IMR-90 (cell line): ENCODE measurements at regions not wholly inside any gene's neighbourhood (a gene's known extent, or its start where the extent isn't known, plus 50 kb on each side); places are given as distances from the start of the nearest gene placed in this dataset.
"Not testable (repeated sequence)": the region's sequence is repeated elsewhere in the genome, so short reads cannot be mapped to it uniquely, and the experiment has no call there.

Experiments used
- BHLHE40 ChIP-seq: fragments of 150-350 bp; IDR thresholded peaks from 2 replicates; pipeline ENCODE4 v1.6.1; 2016; ENCODE audit warnings: mild to moderate bottlenecking, low read depth, low read length
- CEBPB ChIP-seq: IDR thresholded peaks from 2 replicates; pipeline ENCODE4 v1.6.1; 2012; ENCODE audit warnings: low read depth, low read length, improper control_type of control experiment
- CHD1 ChIP-seq: IDR thresholded peaks from 2 replicates; pipeline ENCODE4 v1.6.1; 2012; ENCODE audit warnings: low read depth, low read length, improper control_type of control experiment
- FOS ChIP-seq: fragments of 150-350 bp; IDR thresholded peaks from 2 replicates; pipeline ENCODE4 v1.6.1; 2016; ENCODE audit warnings: low read depth, low read length
- MAFK ChIP-seq: IDR thresholded peaks from 2 replicates; pipeline ENCODE4 v1.6.1; 2012; ENCODE audit warnings: low read depth, low read length, improper control_type of control experiment
- MXI1 ChIP-seq: IDR thresholded peaks from 2 replicates; pipeline ENCODE4 v1.6.1; 2012; ENCODE audit warnings: low read depth, mild to moderate bottlenecking, low read length, moderate library complexity, borderline replicate concordance
- POLR2A ChIP-seq: IDR thresholded peaks from 2 replicates; pipeline ENCODE4 v1.6.1; 2012; ENCODE audit warnings: mild to moderate bottlenecking, low read depth, low read length
- RAD21 ChIP-seq: IDR thresholded peaks from 2 replicates; pipeline ENCODE4 v1.6.1; 2012; ENCODE audit warnings: low read length, improper control_type of control experiment
- RFX5 ChIP-seq: IDR thresholded peaks from 2 replicates; pipeline ENCODE4 v1.8.0; 2012; ENCODE audit warnings: low read depth, mild to moderate bottlenecking, low read length, moderate library complexity
- SMC3 ChIP-seq: fragments of 150-350 bp; IDR thresholded peaks from 2 replicates; pipeline ENCODE4 v1.6.1; 2016; ENCODE audit warnings: low read depth, mild to moderate bottlenecking, antibody characterized with exemption, low read length, moderate library complexity
- USF2 ChIP-seq: fragments of 150-350 bp; IDR thresholded peaks from 2 replicates; pipeline ENCODE4 v1.6.1; 2017; ENCODE audit warnings: mild to moderate bottlenecking, antibody characterized with exemption, low read length, low read depth
- TF ChIP-seq, protein P1 (sequence below): conservative IDR thresholded peaks from 2 replicates; pipeline ENCODE4 v1.5.1; 2012; ENCODE audit warnings: mild to moderate bottlenecking, low read depth, low read length, improper control_type of control experiment

- TF ChIP-seq, protein P1, sequence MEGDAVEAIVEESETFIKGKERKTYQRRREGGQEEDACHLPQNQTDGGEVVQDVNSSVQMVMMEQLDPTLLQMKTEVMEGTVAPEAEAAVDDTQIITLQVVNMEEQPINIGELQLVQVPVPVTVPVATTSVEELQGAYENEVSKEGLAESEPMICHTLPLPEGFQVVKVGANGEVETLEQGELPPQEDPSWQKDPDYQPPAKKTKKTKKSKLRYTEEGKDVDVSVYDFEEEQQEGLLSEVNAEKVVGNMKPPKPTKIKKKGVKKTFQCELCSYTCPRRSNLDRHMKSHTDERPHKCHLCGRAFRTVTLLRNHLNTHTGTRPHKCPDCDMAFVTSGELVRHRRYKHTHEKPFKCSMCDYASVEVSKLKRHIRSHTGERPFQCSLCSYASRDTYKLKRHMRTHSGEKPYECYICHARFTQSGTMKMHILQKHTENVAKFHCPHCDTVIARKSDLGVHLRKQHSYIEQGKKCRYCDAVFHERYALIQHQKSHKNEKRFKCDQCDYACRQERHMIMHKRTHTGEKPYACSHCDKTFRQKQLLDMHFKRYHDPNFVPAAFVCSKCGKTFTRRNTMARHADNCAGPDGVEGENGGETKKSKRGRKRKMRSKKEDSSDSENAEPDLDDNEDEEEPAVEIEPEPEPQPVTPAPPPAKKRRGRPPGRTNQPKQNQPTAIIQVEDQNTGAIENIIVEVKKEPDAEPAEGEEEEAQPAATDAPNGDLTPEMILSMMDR = not testable (repeated sequence)
- TF ChIP-seq SMC3, POLR2A, MXI1, CEBPB, FOS, RFX5, CHD1, MAFK, BHLHE40, USF2, RAD21: not testable (repeated sequence)
Measured at GRCh38 chr14:105730731-105731130, 204.3 kb downstream of the TMEM121 start.
